Astrocyte of the hippocampus (primary cell): ENCODE measurements at regions not wholly inside any gene's neighbourhood (a gene's known extent, or its start where the extent isn't known, plus 50 kb on each side); places are given as distances from the start of the nearest gene placed in this dataset.

ENCODE experiments used
- DNase-seq: peaks from one replicate; pipeline ENCODE4 v3.0.0; 2011; ENCODE audit warnings: low read depth, low spot score

DNA sequence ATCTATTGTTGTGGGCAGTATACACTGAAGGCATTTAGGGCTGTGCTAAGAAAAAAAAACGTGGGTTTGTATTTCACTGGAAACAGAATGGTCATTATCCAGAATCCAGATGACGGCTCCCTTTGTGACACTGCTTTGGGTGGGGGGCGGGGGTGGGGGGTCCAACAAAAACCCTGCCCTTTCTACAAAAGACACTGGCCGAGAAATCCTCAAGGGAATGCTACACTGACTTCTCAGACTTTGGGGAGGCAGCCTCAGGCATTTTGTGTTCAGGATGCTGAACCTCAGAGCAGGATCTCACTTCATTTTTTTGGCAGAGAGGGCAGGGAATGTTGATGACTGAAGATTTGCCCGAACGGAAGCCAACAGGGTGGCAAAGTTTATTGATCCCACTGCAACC, 417.1 kb downstream of the HRH4 start:
- no peak for DNase-seq

DNA sequence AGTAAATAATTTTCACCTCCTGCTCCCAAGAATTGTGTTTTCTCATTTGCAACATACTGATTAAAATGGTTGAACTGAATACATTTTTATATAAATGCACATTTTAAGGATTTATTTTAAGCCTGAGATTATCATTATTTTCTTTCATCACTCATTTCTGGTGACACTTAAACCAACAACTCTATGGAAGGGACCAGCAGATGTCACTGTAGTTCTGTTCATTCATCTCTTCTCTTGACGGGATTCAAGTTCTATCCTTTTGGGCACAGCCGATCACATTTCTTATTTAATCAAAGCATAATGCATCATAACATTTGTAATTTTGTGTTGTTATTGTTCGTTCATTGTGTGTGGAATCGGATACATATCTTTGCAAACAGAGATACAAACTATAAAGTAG, 417.9 kb downstream of the HRH4 start:
- DNase-seq, result peak; percentile 71

DNA sequence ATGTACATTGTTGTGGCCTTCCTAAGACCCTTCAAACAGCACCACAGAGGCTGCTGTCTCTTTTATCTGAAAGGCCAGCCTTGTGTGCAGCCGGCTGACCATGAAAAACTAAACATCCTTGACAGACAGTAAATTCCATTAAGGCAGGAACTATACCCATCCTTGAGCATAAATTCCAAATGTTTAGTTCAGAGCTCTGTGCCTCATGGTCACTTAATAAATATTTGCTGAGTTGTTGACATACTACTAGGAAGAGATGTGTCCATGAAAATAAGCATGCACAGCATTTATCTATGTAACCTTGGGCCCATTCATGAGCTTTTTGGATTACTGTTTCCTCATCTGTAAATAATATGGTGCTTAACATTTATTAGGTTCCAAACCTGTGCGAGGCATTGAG, 424.8 kb downstream of the HRH4 start:
- DNase-seq, result no peak

DNA sequence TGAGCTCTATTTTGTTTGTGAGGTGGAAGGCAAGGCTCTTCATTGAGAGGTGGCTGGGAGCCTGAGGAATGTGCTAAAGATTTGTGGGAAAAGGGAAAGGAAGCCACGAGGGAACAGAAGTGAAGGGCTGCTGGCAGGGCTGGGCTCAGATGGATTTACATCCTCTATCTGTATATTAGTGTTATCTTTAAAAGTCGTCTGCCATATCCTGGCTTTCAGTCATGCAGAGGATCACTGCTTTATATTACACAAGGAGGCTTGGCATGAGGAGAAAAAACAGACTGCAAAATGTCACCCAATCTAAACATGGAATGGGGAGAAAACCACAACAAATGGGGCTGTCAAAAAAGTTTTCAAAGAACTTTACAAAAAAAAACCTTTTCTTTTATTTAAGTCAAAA, 434.4 kb downstream of the HRH4 start:
- DNase-seq, result peak; percentile 28

DNA sequence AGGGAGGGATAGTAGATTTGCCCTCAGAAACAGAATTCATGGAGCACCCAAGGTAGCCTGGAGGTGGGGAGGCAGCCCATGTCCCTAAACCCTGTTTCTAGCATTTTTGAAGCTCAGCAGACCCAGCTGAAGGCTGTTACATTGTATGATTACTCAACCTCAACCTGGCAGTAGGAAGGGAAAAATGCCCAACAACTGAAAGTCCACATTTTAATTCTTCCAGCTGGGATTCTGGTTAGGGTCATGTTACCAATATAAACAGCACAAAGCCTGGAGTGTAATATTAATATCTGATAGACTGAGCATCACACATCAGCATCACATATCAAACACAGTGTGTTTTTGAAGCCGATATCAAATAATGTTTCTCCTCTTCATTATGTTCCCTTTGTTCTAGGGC, 437.0 kb downstream of the HRH4 start:
- no peak for DNase-seq

DNA sequence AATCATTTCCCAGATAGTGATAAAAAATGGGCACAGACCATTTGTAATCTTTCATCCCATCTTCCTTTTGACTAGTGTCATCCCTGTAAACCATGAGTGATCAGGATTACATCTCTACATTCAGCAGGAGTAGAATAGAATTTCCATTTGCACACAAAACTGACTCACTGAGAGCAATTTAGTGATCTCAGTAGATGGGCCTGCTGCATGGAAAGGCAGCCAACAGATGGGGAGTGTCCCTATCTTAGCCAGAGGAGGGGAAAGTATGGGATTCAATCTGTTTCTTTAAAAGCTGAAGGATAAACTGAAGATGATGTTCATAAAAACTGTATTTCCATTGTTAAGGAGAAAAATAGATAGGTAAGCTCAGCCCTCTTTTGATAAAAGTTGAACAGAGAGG, 441.7 kb downstream of the ZNF521 start:
- DNase-seq, result no peak

DNA sequence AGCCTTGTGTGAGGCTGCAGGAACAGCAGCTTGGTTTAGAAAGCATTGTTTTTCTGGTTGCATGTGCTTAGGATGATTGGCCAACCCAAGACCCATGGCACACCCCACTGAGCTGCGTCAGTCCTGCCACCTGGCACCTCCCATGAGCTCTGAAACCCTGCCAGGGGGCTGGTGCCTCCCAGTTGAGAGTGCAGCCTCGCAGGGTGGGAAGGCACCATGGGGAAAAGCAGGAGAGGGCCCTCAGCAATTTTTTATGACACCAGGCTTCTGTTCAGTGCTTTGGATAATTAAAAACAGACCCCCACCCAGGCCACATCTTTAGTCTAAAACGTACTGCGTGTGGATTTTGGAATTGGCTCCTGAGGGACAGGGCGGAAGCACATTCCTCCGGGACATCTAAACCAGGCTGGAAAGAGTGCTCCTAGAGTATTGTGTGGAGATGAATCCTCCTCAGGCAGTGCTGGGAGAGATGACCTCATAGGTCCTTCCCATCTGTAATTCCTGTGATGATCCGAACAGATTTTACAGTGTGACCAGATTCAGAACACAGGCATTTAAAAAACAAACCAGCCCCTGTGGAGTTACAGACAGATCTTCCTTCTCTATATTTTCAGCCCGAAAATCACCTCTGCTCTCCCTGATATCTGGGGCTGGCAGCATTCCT, 438.3 kb downstream of the ZNF521 start:
- DNase-seq, result no peak

DNA sequence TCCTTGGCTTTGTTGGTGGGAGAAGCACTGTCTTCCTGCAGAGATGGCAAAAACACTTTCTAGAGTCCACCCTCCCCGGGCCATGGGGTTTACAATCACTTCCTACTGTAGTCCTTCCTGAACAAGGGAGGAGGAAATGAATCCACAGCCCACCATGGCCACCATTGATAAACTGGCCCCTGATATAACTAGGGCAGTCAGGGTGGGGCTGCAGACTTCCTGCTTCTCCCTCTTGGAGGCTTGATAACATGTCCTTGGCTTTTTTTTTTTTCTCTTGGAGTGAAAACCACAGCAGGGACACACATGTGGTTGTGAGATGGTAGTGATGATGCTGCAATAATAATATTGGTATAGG, 437.8 kb downstream of the ZNF521 start:
- no peak for DNase-seq

DNA sequence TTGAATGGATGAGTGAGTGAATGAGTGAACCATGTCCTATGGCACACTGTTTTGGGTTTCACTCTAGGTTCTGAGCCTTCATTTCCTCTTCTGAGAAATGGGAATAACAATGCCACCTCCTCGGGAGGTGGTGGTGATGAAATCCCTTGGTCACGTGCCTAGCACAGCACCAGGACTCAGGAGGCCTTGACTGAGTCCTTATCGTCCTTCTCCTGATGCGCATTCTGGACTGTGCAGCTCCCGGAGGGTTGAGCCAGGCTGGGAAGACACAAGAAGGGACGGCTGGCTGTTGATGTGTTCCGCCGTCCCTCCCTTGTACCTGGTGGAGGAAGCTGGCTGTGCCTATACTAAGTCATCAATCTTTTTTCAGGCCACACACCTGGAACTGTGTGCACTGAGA, 437.3 kb downstream of the ZNF521 start:
- no peak for DNase-seq

DNA sequence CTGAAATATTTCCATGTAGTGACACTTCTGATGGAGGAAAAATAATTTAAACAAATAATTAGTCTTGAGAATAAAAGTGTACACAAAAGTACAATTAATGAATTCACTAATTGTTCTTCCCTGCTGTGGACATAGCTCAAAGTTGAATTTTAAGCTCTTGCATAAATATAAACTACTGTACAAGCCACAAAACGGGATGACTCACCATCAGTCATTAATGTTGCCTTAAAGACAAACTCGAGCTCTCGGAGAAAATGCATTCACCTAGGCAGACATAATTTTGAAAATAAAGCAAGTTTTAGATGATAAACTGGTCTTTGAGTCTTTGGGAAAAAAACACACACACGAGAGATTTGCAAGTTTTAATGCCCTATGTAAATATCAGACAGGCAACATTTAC, 436.4 kb downstream of the ZNF521 start:
- peak; percentile 66 for DNase-seq

DNA sequence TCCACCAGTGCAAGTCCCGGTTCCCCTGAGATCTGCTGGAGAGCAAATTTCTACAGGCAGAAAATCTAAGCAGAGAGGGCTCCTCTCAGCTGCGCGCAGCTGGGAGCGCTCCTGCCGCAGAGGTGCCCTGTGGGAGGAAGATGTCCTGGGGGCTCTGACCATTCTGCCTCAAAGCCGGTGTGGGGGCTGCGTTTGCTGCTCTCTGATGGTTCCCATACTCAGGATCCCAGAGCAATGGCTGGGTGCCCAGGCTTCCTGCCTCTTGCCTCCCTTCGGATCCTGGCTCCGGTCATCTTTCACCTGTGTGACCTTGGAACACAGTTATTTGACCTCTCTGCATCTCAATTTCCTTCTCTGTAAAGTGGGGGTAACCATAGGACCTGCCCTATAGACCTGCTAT, 434.2 kb downstream of the ZNF521 start:
- no peak for DNase-seq

DNA sequence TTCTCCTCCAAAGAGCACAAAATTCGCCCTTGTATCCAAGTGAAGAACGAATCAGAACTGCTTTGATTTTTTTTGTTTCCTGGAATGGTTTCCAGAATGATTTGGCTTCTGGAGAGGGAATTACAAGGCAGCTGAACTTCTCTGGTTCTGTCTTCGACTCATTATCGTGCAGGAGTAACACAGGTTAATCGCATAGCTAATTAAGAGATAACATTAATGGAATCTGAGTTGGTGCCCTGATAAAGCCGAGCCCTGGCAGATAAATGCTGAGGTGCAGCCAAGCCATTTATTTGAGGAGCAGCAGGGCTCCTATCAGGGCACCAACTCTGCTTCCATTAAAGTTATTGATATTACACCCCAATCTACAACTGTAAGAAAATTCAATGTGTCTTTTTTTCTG, 433.7 kb downstream of the ZNF521 start:
- no peak for DNase-seq

DNA sequence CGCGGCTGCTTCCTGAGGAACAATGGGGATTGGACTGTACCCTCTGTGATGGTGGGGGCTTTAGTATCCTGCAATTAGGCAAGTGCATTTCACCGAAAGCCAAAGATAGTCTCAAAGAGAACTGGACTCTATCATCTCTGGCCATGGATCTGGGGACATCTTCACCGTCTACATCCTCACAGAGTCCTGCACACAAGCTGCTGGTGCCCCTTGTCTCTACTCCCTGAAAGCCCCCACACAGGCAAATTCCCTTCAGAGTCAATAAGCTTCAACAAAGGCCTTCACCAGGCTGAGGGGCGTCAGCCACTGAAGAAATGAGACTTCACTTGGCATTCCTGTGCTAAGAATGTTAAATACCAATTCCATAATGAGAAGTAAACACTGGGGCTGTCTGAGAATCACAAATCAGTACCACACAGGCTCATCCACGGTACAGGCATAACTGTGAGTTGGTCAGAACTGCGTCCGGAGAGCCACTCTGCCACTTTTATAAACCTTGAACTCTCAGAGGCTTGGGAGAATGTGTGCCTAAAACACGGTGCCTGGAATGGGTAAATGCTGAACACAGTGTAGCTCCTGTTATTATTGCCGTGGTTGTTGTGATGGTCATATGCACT, 432.7 kb downstream of the ZNF521 start:
- no peak for DNase-seq

DNA sequence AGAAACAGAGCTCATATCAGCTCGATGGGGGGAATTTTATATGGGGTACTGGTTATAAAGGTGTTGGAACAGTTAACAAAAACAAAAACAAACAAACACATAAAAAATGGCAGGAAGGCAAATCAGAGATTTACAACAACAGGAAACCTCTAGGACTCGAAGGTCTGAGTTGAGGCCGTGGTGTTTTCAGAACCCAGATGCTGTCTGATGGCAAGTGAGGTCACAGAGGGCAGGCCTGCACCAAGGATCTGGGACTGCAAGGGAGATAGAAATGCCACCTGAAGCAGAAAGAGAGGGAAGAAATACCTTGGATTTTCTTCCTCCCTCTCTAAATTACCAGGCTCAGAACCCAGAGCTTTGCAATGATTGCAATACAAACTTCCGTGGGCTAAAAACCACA, 429.5 kb downstream of the ZNF521 start:
- no peak for DNase-seq

DNA sequence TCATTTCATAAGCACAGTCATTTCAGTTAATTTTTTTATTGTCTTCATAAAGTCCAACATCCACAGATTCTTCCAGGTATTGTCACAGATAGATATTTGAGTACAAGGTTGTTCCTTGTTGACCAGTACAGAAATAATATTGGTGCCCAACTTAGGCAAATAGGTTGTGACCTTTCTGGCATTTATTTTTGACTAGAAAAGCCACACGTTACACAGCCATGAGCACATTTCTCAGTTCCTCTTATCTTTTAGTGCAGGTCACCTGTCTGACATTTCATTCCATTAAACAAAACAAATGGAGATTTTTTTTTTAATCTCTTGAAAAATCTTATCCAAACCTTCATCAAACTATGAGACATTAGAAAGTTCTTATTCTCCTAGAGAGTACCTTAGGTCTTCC, 428.8 kb downstream of the ZNF521 start:
- DNase-seq, result no peak

DNA sequence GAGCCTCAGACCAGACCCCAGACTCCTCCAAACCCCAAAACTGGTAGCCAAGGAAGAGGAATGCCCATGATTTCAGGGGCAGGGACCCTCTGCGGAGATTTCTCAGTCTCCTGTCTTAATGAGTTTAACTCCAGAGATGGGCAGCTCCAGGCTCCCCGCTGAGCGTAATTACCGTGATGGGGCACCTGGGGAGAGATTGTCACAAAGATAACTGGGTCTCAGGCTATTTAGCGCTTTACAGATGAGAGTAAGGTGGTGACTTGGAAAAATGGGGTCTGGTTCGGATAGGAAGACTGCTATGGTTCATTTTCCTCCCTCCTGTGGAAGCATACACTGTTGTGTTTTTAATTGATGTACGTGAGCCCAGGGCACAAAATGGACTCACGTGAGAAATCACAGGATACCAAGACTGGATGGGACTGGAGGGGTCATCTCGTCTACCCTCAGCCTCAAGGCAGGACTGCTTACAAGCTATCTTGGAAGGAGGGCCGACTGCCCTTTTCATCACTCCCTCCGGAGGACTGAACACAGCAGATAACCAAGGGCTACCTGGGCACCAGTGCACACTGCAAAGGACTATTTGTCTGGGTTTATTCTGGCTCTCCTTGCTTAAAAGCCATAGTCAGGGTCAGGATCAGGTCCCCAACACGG, 427.8 kb downstream of the ZNF521 start:
- DNase-seq, result no peak

DNA sequence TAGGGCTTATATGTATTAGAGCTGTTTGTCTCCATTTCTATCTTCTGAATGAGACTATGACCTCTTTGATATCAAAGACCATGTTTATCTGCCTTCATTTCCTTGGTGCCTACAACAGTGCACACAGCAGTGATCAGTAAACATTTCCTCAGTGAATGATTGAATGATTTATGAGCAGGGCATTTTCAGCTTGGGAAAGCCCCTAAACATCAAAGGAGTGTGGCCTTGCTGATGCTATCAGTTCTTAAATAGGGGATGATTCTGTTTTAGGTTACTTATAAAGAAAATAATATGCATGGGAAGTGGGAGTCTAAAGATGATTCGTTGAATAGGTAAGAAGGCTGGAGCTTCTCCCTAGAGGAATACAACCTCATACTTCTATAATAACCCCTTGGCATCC, 425.3 kb downstream of the ZNF521 start:
- DNase-seq, result no peak

DNA sequence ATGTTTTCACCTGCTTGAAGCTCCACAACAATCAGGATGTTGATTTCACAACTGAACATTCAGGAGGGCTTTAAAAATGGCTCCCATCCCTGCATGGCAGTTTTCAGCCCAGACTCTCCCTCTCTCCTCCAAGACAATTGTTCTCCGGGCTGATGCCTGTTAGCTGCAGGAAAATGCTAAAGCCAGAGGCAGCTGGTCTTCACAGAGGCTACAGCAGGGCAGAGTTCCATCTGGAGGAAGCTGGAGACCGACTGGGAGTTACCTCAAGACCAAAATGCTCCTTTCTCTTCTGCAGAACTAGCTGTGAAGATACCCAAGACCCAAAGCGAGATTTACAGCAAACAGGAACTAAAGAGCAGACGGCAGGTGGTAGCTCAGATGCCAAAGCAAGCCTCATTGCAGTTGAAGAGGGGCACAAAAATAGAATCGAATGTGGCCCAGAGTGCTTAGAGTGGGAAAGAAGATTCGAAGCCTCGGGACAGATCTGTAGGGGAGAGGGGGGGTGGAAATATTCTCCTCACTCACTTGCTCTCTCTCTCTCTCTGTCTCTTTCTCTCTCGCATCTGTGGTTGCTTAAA, 423.6 kb downstream of the ZNF521 start:
- no peak for DNase-seq

DNA sequence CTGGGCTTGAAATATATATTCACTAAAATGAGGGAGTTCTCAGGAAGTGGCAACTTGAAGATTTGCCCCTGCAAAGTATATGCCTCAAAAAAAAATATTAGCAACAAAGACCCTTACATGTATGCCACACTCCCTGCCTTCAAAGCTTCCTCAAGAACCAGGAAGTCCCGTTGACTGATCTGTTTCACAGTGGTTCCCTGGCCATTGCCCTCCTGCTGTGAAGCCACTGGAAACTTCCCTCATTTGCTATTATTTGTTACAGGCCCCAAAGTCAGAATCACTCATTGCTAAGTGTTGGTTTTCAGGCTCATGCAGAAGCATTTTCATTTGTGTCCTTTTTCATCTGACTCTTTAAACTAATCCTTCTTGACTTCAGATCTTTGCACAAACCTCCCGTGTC, 421.5 kb downstream of the ZNF521 start:
- DNase-seq, result no peak

DNA sequence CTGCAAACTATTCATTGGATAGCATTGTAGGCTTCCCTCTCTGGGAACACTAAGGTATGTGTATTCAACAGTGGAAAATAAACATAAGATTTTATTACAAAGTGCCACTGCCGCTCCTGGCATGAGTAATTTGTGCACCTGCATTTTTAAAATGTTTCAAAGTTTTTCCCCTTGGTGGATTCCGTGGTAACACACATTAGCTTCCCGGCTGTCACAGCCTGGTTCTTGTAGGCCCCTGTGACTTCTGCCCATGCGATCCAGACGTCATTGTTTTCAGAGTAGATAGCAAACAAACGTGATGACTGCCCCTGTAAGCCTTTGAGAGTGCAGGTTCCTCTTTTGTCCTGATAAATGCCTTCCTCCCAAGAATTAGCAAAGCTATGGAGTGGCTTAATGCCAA, 421.0 kb downstream of the ZNF521 start:
- peak; percentile 20 for DNase-seq

DNA sequence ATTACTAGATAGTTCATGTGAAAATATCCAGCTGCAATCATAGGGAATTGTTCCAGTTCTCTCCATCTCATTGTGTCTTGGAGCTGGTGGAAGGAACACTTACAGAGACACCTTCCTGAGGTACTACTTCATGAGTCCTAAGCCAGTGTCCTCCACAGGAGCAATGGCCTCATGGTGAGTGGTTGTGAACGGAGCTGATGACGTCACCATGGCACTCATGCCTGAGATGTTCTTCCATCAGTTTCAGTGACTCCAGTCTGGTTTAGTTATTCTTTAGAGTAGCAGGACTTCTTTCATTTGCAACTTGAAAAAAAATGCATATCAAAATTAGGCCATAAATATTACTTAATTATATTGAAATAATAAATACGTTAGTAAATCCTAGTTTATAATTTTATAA, 418.6 kb downstream of the ZNF521 start:
- DNase-seq, result no peak

DNA sequence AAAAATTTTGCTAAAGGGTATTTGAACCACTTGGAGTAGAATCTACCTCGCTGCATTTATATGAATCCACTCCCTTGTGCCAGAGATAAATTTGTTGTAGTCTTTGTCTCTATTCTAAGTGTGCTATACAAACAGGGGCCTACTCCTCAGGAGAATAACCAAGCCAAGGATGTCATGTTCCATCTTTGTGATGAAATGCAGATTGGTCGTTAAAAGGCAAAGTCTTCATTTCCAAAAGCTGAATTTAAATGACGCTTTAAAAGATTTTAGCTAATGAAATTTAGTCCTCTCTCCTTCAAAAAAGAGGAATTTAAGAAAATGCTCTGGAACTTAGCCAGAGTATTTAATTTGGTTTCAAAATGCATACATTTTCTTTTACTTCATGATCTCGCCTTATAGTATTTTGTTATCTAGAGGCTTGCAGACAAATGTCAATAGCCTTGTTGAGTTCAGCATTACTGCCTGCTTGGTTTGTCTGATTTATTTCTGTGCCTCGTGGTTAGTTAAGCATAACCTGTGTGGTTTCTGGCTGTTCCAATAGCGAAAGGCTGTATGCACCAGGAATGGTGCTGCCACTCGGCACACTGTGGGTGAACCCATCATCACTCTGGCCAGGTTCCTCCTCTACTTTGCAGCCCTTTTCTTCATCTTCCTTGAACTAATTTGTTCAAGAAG, 417.6 kb downstream of the ZNF521 start:
- no peak for DNase-seq

DNA sequence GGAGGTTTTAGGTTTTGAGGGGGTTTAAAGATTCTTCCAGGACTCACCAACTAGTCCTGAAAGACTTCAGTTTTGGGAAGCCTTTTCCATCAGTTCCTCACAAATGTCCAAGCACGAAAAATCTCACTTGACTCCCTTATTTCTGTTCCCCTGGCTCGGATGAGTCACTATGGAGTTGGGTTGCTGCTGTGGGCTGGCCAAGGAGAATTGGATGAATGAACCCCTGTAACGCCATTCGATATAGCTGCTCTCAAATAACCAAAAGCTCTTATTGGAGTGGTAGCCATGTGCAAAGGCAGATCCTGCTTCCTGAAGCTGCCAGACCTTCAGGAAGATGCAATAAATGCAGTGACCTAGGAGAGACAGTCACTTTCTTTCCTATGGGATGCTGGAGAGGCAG, 417.0 kb downstream of the ZNF521 start:
- no peak for DNase-seq
